Retinal pigment epithelial cell (primary cell): ENCODE measurements at regions not wholly inside any gene's neighbourhood (a gene's known extent, or its start where the extent isn't known, plus 50 kb on each side); places are given as distances from the start of the nearest gene placed in this dataset.

ENCODE experiments used
- DNase-seq: peaks from one replicate; pipeline ENCODE4 v3.0.0-alpha.2; 2010; ENCODE audit warnings: low read depth
- H3K4me3 ChIP-seq: 2 replicates; pipeline ENCODE4 v1.5.1; 2011; ENCODE audit warnings: mild to moderate bottlenecking, low read length, control low read depth, moderate library complexity
- CTCF ChIP-seq: conservative IDR thresholded peaks from 2 replicates; pipeline ENCODE4 v1.5.1; 2011; ENCODE audit warnings: low read depth, low read length, control low read depth, inconsistent platforms

- no peak overlapping the region for H3K4me3 ChIP-seq
- no peak for DNase-seq
- TF ChIP-seq CTCF, result no peak
These were observed 144.6 kb upstream of the MDFIC start for GRCh38 chr7:114777288-114777687.

- no peak overlapping the region for H3K4me3 ChIP-seq
- no peak for DNase-seq
- no peak for TF ChIP-seq CTCF
These were observed 138.4 kb upstream of the MDFIC start for GRCh38 chr7:114783508-114783907.

- no peak overlapping the region for H3K4me3 ChIP-seq
- TF ChIP-seq CTCF, result no peak
- no peak for DNase-seq
These were observed 137.7 kb upstream of the MDFIC start for GRCh38 chr7:114784177-114784576.

GRCh38 chr7:114784746-114785145 lies 137.1 kb upstream of the MDFIC start:
- no peak for TF ChIP-seq CTCF
- no peak for DNase-seq
- no peak overlapping the region for H3K4me3 ChIP-seq

- no peak for TF ChIP-seq CTCF
- DNase-seq, result no peak
- H3K4me3 ChIP-seq, result no peak overlapping the region
These were observed 136.4 kb upstream of the MDFIC start for GRCh38 chr7:114785496-114785895.

GRCh38 chr7:114786455-114786854 lies 135.4 kb upstream of the MDFIC start:
- H3K4me3 ChIP-seq, result no peak overlapping the region
- DNase-seq, result no peak
- no peak for TF ChIP-seq CTCF

GRCh38 chr7:114787556-114787955 lies 134.3 kb upstream of the MDFIC start:
- no peak overlapping the region for H3K4me3 ChIP-seq
- DNase-seq, result no peak
- TF ChIP-seq CTCF, result no peak
